HCT116 (cell line): ENCODE measurements at regions not wholly inside any gene's neighbourhood (a gene's known extent, or its start where the extent isn't known, plus 50 kb on each side); places are given as distances from the start of the nearest gene placed in this dataset.

Experiments used
- ATAC-seq: fragments of 200-7000 bp; cut with Tn5 transposase; 2 replicates; pipeline ENCODE4 v1.9.1; 2020; ENCODE audit warnings: mild to moderate bottlenecking, moderate library complexity
- BruUV-seq: library from RNA; stranded (reverse); fragments of 400-500 nt; replicated peaks from 2 replicates; lab custom pipeline; 2021; lab: Mats Ljungman, UMichigan
- CTCF ChIA-PET: fragments of 300-600 bp; sonication (Branson Sonifier 250); formaldehyde crosslinking; loops from one replicate; lab custom pipeline; 2021; ENCODE audit warnings: antibody characterized with exemption; lab: Charles Lee
- POLR2A ChIA-PET: fragments of 300-600, 350-600 bp; sonication (Branson Sonifier 250); formaldehyde crosslinking; loops from one replicate; lab custom pipeline; 2021; ENCODE audit warnings: antibody characterized with exemption; lab: Charles Lee
- RAD21 ChIA-PET, 2 experiments: fragments of 300-600 bp; sonication (Branson Sonifier 250); formaldehyde crosslinking; loops; one replicate each; lab custom pipeline; 2023; ENCODE audit warnings: low total read pairs in 2 of 2; ENCODE audit not compliant: uncharacterized antibody in 2 of 2, unreplicated experiment in 2 of 2, low non-redundant PET in 1 of 2; lab: Charles Lee
- DNase-seq: peaks from one replicate; pipeline ENCODE4 v3.0.0-alpha.2; 2010; ENCODE audit warnings: low read depth, low spot score
- H2AFZ ChIP-seq: fragments of 200-600 bp; shearing (Covaris generic), sonication (generic); 2 replicates; pipeline ENCODE4 v1.6.1; 2017; ENCODE audit warnings: low read depth, mixed run types, mixed read lengths, antibody characterized with exemption, low read length; ENCODE audit not compliant: poor library complexity, severe bottlenecking
- H3K27ac ChIP-seq: 2 replicates; pipeline ENCODE4 v1.5.1; 2012; ENCODE audit warnings: low read depth, low read length
- H3K27me3 ChIP-seq: fragments of 200-600 bp; sonication (generic); 2 replicates; pipeline ENCODE4 v1.6.1; 2016; ENCODE audit warnings: mixed run types, low read length, mixed read lengths; ENCODE audit not compliant: insufficient read depth
- H3K36me3 ChIP-seq, 2 experiments: fragments of 200-500 bp in 1 of 2; fragments of 200-600 bp in 1 of 2; sonication (Bioruptor generic) in 1 of 2; sonication (generic) in 1 of 2; 2 replicates each; pipeline versions ENCODE4 v1.5.1 to v1.6.1; 2014 to 2016; ENCODE audit warnings: low read length in 2 of 2, inconsistent platforms in 1 of 2, mixed read lengths in 1 of 2, mixed run types in 1 of 2; ENCODE audit not compliant: insufficient read depth in 2 of 2, control insufficient read depth in 1 of 2
- H3K4me1 ChIP-seq, 2 experiments: fragments of 200-600 bp in 1 of 2; sonication (generic) in 1 of 2; 2 replicates each; pipeline versions ENCODE4 v1.5.1 to v1.6.1; 2012 to 2017; ENCODE audit warnings: low read length in 2 of 2, inconsistent platforms in 1 of 2, mild to moderate bottlenecking in 1 of 2, mixed read lengths in 1 of 2, mixed run types in 1 of 2, moderate library complexity in 1 of 2; ENCODE audit not compliant: insufficient read depth in 2 of 2, control insufficient read depth in 1 of 2
- H3K4me2 ChIP-seq: fragments of 200-600 bp; sonication (generic); 2 replicates; pipeline ENCODE4 v1.6.1; 2017; ENCODE audit warnings: mixed run types, low read length, mixed read lengths
- H3K4me3 ChIP-seq, 2 experiments: fragments of 200-600 bp in 1 of 2; sonication (generic) in 1 of 2; replicated peaks in 1 of 2; 2 replicates each; pipeline ENCODE4 v1.5.1; 2011 to 2016; ENCODE audit warnings: low read length in 2 of 2, control low read depth in 1 of 2, low read depth in 1 of 2, mild to moderate bottlenecking in 1 of 2, mixed read lengths in 1 of 2, mixed run types in 1 of 2
- H3K79me2 ChIP-seq: fragments of 200-600 bp; sonication (generic); 2 replicates; pipeline ENCODE4 v1.6.1; 2017; ENCODE audit warnings: mild to moderate bottlenecking, mixed run types, low read length, moderate library complexity, mixed read lengths; ENCODE audit not compliant: insufficient read depth
- H3K9ac ChIP-seq: fragments of 200-600 bp; sonication (generic); 2 replicates; pipeline ENCODE4 v1.6.1; 2016; ENCODE audit warnings: low read length, mixed read lengths
- H3K9me2 ChIP-seq: fragments of 200-600 bp; sonication (generic), shearing (Covaris generic); 2 replicates; pipeline ENCODE4 v1.6.1; 2017; ENCODE audit warnings: mixed run types, mild to moderate bottlenecking, moderate library complexity; ENCODE audit not compliant: insufficient read depth
- H3K9me3 ChIP-seq, 2 experiments: fragments of 200-500 bp in 1 of 2; fragments of 200-600 bp in 1 of 2; sonication (Bioruptor generic) in 1 of 2; sonication (generic) in 1 of 2; 2 replicates each; pipeline ENCODE4 v1.6.1; 2014 to 2017; ENCODE audit warnings: low read length in 2 of 2, mixed read lengths in 2 of 2, inconsistent platforms in 1 of 2, low read depth in 1 of 2, mild to moderate bottlenecking in 1 of 2, mixed run types in 1 of 2, moderate library complexity in 1 of 2; ENCODE audit not compliant: control insufficient read depth in 1 of 2, insufficient read depth in 1 of 2
- H4K20me1 ChIP-seq: fragments of 200-600 bp; sonication (generic), shearing (Covaris generic); 2 replicates; pipeline ENCODE4 v1.6.1; 2017; ENCODE audit warnings: mixed run types, mild to moderate bottlenecking, moderate library complexity; ENCODE audit not compliant: insufficient read depth
- CBX3 ChIP-seq: IDR thresholded peaks from 2 replicates; pipeline ENCODE4 v1.6.1; 2012; ENCODE audit warnings: low read depth
- CEBPB ChIP-seq: IDR thresholded peaks from 2 replicates; pipeline ENCODE4 v1.6.1; 2012; ENCODE audit warnings: low read depth
- EGR1 ChIP-seq: IDR thresholded peaks from 2 replicates; pipeline ENCODE4 v1.6.1; 2012; ENCODE audit warnings: low read depth
- ELF1 ChIP-seq: IDR thresholded peaks from 2 replicates; pipeline ENCODE4 v1.6.1; 2012; ENCODE audit warnings: low read depth, borderline replicate concordance
- EZH2 ChIP-seq: fragments of 200-600 bp; sonication (generic); IDR thresholded peaks from 2 replicates; pipeline ENCODE4 v1.6.1; 2017; ENCODE audit warnings: antibody characterized with exemption, mixed run types
- FOSL1 ChIP-seq: IDR thresholded peaks from 2 replicates; pipeline ENCODE4 v1.6.1; 2012; ENCODE audit warnings: low read depth
- POLR2A ChIP-seq: IDR thresholded peaks from 2 replicates; pipeline ENCODE4 v1.7.0; 2011; ENCODE audit warnings: borderline replicate concordance; ENCODE audit not compliant: insufficient read depth, insufficient read length; ENCODE audit errors: extremely low read depth
- POLR2AphosphoS5 ChIP-seq: IDR thresholded peaks from 2 replicates; pipeline ENCODE4 v1.6.1; 2011; ENCODE audit warnings: mild to moderate bottlenecking, low read depth, low read length, moderate library complexity
- RAD21 ChIP-seq: IDR thresholded peaks from 2 replicates; pipeline ENCODE4 v1.6.1; 2012; ENCODE audit warnings: low read depth, mild to moderate bottlenecking
- SP1 ChIP-seq: IDR thresholded peaks from 2 replicates; pipeline ENCODE4 v1.6.1; 2012; ENCODE audit warnings: low read depth
- SRF ChIP-seq: IDR thresholded peaks from 2 replicates; pipeline ENCODE4 v1.6.1; 2012; ENCODE audit warnings: low read depth
- TCF7L2 ChIP-seq: IDR thresholded peaks from 2 replicates; pipeline ENCODE4 v1.7.0; 2011; ENCODE audit warnings: borderline replicate concordance, inconsistent platforms; ENCODE audit not compliant: insufficient read depth, insufficient read length; ENCODE audit errors: extremely low read depth
- YY1 ChIP-seq: IDR thresholded peaks from 2 replicates; pipeline ENCODE4 v1.6.1; 2011; ENCODE audit warnings: low read length, low read depth, moderate library complexity, mild to moderate bottlenecking; ENCODE audit not compliant: insufficient replicate concordance; ENCODE audit errors: extremely low read depth
- ZFX ChIP-seq: fragments of 450-650 bp; IDR thresholded peaks from 2 replicates; pipeline ENCODE4 v1.6.1; 2017
- ZNF274 ChIP-seq: fragments of 200-500 bp; sonication (Bioruptor generic); IDR thresholded peaks from 2 replicates; pipeline ENCODE4 v1.6.1; 2014; ENCODE audit warnings: mild to moderate bottlenecking, low read depth, low read length, inconsistent platforms
- intact Hi-C: fragments of 100-400 bp; cut with micrococcal nuclease; formaldehyde crosslinking; loops from 2 replicates; pipeline ENCODE4 v1.10.0; 2022
- TF ChIP-seq, protein P1 (sequence below): IDR thresholded peaks from 2 replicates; pipeline ENCODE4 v1.6.1; 2012
- TF ChIP-seq, protein P2 (sequence below): IDR thresholded peaks from 2 replicates; pipeline ENCODE4 v1.6.1; 2011; ENCODE audit warnings: mild to moderate bottlenecking, low read length, moderate library complexity; ENCODE audit not compliant: insufficient replicate concordance; ENCODE audit errors: extremely low read depth
- TF ChIP-seq, protein P3 (sequence below): IDR thresholded peaks from 2 replicates; pipeline ENCODE4 v1.6.1; 2012

DNA sequence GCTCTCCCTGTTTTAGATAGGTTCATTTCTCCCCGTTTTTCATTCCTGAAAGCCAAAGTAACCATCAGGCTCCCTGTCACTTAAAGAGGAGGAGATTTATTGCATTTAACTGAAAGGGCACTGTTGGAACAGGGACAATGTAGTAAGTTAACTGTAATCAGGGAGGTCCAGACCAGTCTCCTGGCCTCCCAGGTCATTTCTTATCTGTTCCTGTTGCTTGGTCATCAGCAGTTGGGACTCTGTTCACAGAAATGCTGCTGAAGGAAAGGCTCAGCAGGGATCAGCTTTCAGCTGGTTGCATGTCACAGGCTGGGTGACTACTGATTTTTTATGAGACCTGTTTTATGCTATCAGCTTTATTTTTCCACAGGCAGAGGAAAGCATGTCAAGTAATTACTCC, 622.6 kb upstream of the GOT2 start:
- TF ChIP-seq FOSL1: no peak
- TF ChIP-seq, protein P1, sequence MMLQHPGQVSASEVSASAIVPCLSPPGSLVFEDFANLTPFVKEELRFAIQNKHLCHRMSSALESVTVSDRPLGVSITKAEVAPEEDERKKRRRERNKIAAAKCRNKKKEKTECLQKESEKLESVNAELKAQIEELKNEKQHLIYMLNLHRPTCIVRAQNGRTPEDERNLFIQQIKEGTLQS: no peak
- no peak for TF ChIP-seq ELF1
- no peak for TF ChIP-seq POLR2A
- no peak for TF ChIP-seq EGR1
- no peak for TF ChIP-seq EZH2
- no peak for TF ChIP-seq SP1
- TF ChIP-seq CEBPB: no peak
- TF ChIP-seq ZFX: no peak
- TF ChIP-seq TCF7L2: no peak
- TF ChIP-seq RAD21: no peak
- TF ChIP-seq, protein P2, sequence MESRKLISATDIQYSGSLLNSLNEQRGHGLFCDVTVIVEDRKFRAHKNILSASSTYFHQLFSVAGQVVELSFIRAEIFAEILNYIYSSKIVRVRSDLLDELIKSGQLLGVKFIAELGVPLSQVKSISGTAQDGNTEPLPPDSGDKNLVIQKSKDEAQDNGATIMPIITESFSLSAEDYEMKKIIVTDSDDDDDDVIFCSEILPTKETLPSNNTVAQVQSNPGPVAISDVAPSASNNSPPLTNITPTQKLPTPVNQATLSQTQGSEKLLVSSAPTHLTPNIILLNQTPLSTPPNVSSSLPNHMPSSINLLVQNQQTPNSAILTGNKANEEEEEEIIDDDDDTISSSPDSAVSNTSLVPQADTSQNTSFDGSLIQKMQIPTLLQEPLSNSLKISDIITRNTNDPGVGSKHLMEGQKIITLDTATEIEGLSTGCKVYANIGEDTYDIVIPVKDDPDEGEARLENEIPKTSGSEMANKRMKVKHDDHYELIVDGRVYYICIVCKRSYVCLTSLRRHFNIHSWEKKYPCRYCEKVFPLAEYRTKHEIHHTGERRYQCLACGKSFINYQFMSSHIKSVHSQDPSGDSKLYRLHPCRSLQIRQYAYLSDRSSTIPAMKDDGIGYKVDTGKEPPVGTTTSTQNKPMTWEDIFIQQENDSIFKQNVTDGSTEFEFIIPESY: no peak
- no peak for TF ChIP-seq POLR2AphosphoS5
- TF ChIP-seq, protein P3, sequence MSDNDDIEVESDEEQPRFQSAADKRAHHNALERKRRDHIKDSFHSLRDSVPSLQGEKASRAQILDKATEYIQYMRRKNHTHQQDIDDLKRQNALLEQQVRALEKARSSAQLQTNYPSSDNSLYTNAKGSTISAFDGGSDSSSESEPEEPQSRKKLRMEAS: no peak
- no peak for TF ChIP-seq ZNF274
- no peak for TF ChIP-seq CBX3
- TF ChIP-seq YY1: no peak
- TF ChIP-seq SRF: no peak
- TF ChIP-seq, all 23 proteins: peak for 0

More for the DNA sequence above, 622.6 kb upstream of the GOT2 start:
- BruUV-seq: no TSS peak
- H2AFZ ChIP-seq: no peak overlapping the region
- ChIA-PET CTCF (no interaction called here), POLR2A (no interaction called here), RAD21 (no interaction called here)
- intact Hi-C loops: no loop called here
- no peaks in the 10 kb centered on the region for H3K27me3 ChIP-seq
- H3K9me2 ChIP-seq: no peaks in the 10 kb centered on the region
- no peak overlapping the region for H3K27ac ChIP-seq
- DNase-seq: no peak
- H4K20me1 ChIP-seq: no peaks in the 10 kb centered on the region
- no peaks in the 10 kb centered on the region for H3K79me2 ChIP-seq
- H3K9ac ChIP-seq: no peak overlapping the region
- no peaks in the 10 kb centered on the region for H3K4me1 ChIP-seq
- H3K4me2 ChIP-seq: no peak overlapping the region
- H3K4me3 ChIP-seq: no peak overlapping the region
- no peak for ATAC-seq
- peaks cover 11 to 22% of the 10 kb centered on the region in 2 experiments; a peak in 3 of 4 replicates for H3K9me3 ChIP-seq
- H3K36me3 ChIP-seq: no peaks in the 10 kb centered on the region
